Endothelial cell of umbilical vein (primary cell): ENCODE measurements at regions not wholly inside any gene's neighbourhood (a gene's known extent, or its start where the extent isn't known, plus 50 kb on each side); places are given as distances from the start of the nearest gene placed in this dataset.

Experiments
- BruUV-seq: library from RNA; stranded (reverse); fragments of 400-500 nt; replicated peaks from 2 replicates; lab custom pipeline; 2021; lab: Mats Ljungman, UMichigan
- CTCF ChIA-PET: fragments of 300-600, 350-600 bp; sonication (Branson Sonifier 250); formaldehyde crosslinking; loops from one replicate; lab custom pipeline; 2021; ENCODE audit warnings: antibody characterized with exemption, inconsistent platforms; lab: Charles Lee
- POLR2A ChIA-PET: fragments of 300-600, 350-600 bp; sonication (Branson Sonifier 250); formaldehyde crosslinking; loops from one replicate; lab custom pipeline; 2021; ENCODE audit warnings: antibody characterized with exemption, inconsistent platforms; lab: Charles Lee
- DNase-seq: peaks from one replicate; pipeline ENCODE4 v3.0.0-alpha.2; 2011; ENCODE audit warnings: low read depth, low spot score
- FAIRE-seq: peaks from 2 replicates; lab custom pipeline; 2011; peaks lifted over from hg19 to GRCh38; lab: Jason Lieb, UNC
- H2AFZ ChIP-seq: 2 replicates; pipeline ENCODE4 v1.6.0; 2012; ENCODE audit warnings: low read depth, low read length, control low read depth, inconsistent platforms
- H3K27ac ChIP-seq: 2 replicates; pipeline ENCODE4 v1.5.1; 2011; ENCODE audit warnings: low read depth, mild to moderate bottlenecking, control low read depth, low read length, moderate library complexity; ENCODE audit not compliant: insufficient read depth
- H3K27me3 ChIP-seq, 2 experiments: 2 replicates each; pipeline versions ENCODE4 v1.6.0 to v1.6.1; 2011; ENCODE audit warnings: low read length in 2 of 2, mixed read lengths in 1 of 2; ENCODE audit not compliant: control insufficient read depth in 2 of 2, insufficient read depth in 2 of 2
- H3K36me3 ChIP-seq, 2 experiments: 2 replicates in 1 of 2; 3 replicates in 1 of 2; pipeline ENCODE4 v1.5.1; 2011; ENCODE audit warnings: low read length in 2 of 2, mild to moderate bottlenecking in 1 of 2, moderate library complexity in 1 of 2; ENCODE audit not compliant: control insufficient read depth in 2 of 2, insufficient read depth in 2 of 2; ENCODE audit errors: extremely low read depth in 1 of 2
- H3K4me1 ChIP-seq: 3 replicates; pipeline ENCODE4 v1.5.1; 2011; ENCODE audit warnings: mild to moderate bottlenecking, low read length; ENCODE audit not compliant: control insufficient read depth, insufficient read depth; ENCODE audit errors: extremely low read depth
- H3K4me2 ChIP-seq: 2 replicates; pipeline ENCODE4 v1.6.1; 2011; ENCODE audit warnings: low read length, control low read depth, mixed read lengths; ENCODE audit not compliant: insufficient read depth
- H3K4me3 ChIP-seq, 3 experiments: fragments of 200-600 bp in 1 of 3; sonication (generic), shearing (Covaris generic) in 1 of 3; replicated peaks in 1 of 3; 2 replicates each; pipeline ENCODE4 v1.5.1; 2011 to 2016; ENCODE audit warnings: control low read depth in 3 of 3, low read length in 3 of 3, mild to moderate bottlenecking in 2 of 3, inconsistent platforms in 1 of 3, low read depth in 1 of 3, moderate library complexity in 1 of 3; ENCODE audit not compliant: insufficient read depth in 1 of 3
- H3K79me2 ChIP-seq: 2 replicates; pipeline ENCODE4 v1.6.0; 2012; ENCODE audit warnings: low read length, inconsistent platforms; ENCODE audit not compliant: control insufficient read depth, insufficient read depth
- H3K9ac ChIP-seq: replicated peaks from 2 replicates; pipeline ENCODE3; 2011; ENCODE audit warnings: low read length, control low read depth; ENCODE audit not compliant: insufficient read depth; ENCODE audit errors: extremely low read depth
- H3K9me1 ChIP-seq: replicated peaks from 3 replicates; pipeline ENCODE4 v1.6.0; 2011; ENCODE audit warnings: mild to moderate bottlenecking, low read length; ENCODE audit not compliant: control insufficient read depth, insufficient read depth; ENCODE audit errors: extremely low read depth
- H3K9me3 ChIP-seq: replicated peaks from 2 replicates; pipeline ENCODE4 v1.5.1; 2012; ENCODE audit warnings: low read length, inconsistent platforms; ENCODE audit not compliant: control insufficient read depth, insufficient read depth
- H4K20me1 ChIP-seq: replicated peaks from 2 replicates; pipeline ENCODE3; 2011; ENCODE audit warnings: mild to moderate bottlenecking, low read length; ENCODE audit not compliant: control insufficient read depth, insufficient read depth; ENCODE audit errors: extremely low read depth
- GATA2 ChIP-seq: IDR thresholded peaks from 2 replicates; pipeline ENCODE4 v1.7.0; 2011; ENCODE audit warnings: low read depth, mild to moderate bottlenecking, moderate library complexity, mixed read lengths, low read length; ENCODE audit not compliant: insufficient read length, insufficient read depth
- JUN ChIP-seq: IDR thresholded peaks from 2 replicates; pipeline ENCODE4 v1.6.1; 2011; ENCODE audit warnings: borderline replicate concordance, low read depth; ENCODE audit not compliant: insufficient read length, insufficient read depth
- MYC ChIP-seq: IDR thresholded peaks from one replicate; pipeline ENCODE4 v1.6.1; 2011; ENCODE audit warnings: mild to moderate bottlenecking, low read depth, low read length
- POLR2A ChIP-seq: IDR thresholded peaks from 2 replicates; pipeline ENCODE4 v1.6.1; 2012; ENCODE audit warnings: low read depth, mild to moderate bottlenecking, control low read depth, low read length
- POLR2AphosphoS5 ChIP-seq: IDR thresholded peaks from 2 replicates; pipeline ENCODE4 v1.6.1; 2012; ENCODE audit warnings: low read depth, mild to moderate bottlenecking, control low read depth, low read length, moderate library complexity; ENCODE audit not compliant: insufficient read depth
- dilution Hi-C: fragments of 300-500 bp; cut with MboI; formaldehyde crosslinking; loops from one replicate; pipeline ENCODE4 v1.15.0; 2019; ENCODE audit warnings: low sequenced_read_pairs; ENCODE audit not compliant: extremely low pct_ligation_motif_present
- intact Hi-C: fragments of 100-400 bp; cut with micrococcal nuclease; formaldehyde crosslinking; loops from one replicate; pipeline ENCODE4 v1.10.0; 2022
- TF ChIP-seq, protein P1 (sequence below), 2 donors: IDR thresholded peaks; 1 replicate in 1 of 2; 2 replicates in 1 of 2; pipeline ENCODE4 v1.5.1; 2011; ENCODE audit warnings: low read length in 2 of 2, mild to moderate bottlenecking in 2 of 2, moderate library complexity in 2 of 2, control low read depth in 1 of 2, inconsistent platforms in 1 of 2, low read depth in 1 of 2; ENCODE audit not compliant: insufficient read depth in 1 of 2; ENCODE audit errors: extremely low read depth in 1 of 2

DNA sequence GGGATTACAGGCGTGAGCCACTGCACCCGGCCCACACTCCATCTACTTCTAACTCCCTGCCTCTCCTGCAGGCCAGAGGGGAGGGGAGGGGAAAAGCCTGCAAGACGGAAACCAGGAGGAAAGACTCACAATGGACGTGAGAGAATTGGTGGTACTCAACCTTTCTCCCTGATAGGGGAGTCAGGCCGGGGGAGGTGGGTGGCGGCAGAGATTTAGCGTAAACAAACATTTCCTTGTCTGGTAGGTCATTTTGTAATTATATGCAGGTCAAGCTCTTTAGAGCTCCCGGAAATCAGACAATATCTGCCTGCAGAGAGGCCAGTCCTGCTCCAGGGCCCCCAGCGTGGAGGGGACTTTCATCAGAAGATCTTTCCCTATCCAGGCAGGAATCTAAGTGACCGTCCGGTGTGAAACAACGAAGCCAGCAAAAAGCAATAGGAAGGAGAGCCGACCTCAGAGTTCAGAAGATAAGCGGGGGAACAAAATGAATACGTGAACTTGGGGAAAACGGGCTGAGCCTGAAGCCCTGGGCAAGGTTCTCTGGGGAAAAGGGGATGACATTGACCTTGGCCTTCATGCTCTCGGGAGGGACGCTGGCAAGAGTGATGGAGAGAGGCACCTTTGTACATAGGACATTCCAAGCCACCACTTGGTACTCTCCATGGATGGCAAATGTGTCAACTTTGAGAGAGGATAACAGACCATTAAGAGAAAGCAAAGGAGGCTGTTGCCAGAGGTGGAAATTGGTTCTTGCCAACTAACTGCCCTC, 62.3 kb downstream of the SPRING1 start:
- Histone ChIP-seq H3K36me3 (no peaks in the 10 kb centered on the region), H3K9ac (no peak overlapping the region), H2AFZ (peak overlapping the region; percentile 1), H3K9me3 (no peaks in the 10 kb centered on the region), H3K4me2 (no peak overlapping the region), H3K4me3 (no peak overlapping the region), H3K9me1 (no peaks in the 10 kb centered on the region), H3K4me1 (peaks cover 6% of the 10 kb centered on the region), H3K27me3 (peaks cover 0 to 2% of the 10 kb centered on the region in 2 experiments), H3K79me2 (no peaks in the 10 kb centered on the region), H3K27ac (no peak overlapping the region), H4K20me1 (no peaks in the 10 kb centered on the region)
- intact Hi-C loops (no loop called here), dilution Hi-C loops (no loop called here)
- ChIA-PET POLR2A (no interaction called here), CTCF (no interaction called here)
- no TSS peak for BruUV-seq
- FAIRE-seq = peak; percentile 70
- TF ChIP-seq GATA2 = no peak
- TF ChIP-seq, protein P1, sequence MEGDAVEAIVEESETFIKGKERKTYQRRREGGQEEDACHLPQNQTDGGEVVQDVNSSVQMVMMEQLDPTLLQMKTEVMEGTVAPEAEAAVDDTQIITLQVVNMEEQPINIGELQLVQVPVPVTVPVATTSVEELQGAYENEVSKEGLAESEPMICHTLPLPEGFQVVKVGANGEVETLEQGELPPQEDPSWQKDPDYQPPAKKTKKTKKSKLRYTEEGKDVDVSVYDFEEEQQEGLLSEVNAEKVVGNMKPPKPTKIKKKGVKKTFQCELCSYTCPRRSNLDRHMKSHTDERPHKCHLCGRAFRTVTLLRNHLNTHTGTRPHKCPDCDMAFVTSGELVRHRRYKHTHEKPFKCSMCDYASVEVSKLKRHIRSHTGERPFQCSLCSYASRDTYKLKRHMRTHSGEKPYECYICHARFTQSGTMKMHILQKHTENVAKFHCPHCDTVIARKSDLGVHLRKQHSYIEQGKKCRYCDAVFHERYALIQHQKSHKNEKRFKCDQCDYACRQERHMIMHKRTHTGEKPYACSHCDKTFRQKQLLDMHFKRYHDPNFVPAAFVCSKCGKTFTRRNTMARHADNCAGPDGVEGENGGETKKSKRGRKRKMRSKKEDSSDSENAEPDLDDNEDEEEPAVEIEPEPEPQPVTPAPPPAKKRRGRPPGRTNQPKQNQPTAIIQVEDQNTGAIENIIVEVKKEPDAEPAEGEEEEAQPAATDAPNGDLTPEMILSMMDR (IDR thresholded peaks at IDR 0.05; ENCODE audit: extremely low read depth in 1 of 2, insufficient read depth in 1 of 2, low read depth in 1 of 2, low read length in 2 of 2) = no peak
- TF ChIP-seq POLR2AphosphoS5 = no peak
- TF ChIP-seq MYC = no peak
- TF ChIP-seq POLR2A = no peak
- peak; percentile 63 for DNase-seq

DNA sequence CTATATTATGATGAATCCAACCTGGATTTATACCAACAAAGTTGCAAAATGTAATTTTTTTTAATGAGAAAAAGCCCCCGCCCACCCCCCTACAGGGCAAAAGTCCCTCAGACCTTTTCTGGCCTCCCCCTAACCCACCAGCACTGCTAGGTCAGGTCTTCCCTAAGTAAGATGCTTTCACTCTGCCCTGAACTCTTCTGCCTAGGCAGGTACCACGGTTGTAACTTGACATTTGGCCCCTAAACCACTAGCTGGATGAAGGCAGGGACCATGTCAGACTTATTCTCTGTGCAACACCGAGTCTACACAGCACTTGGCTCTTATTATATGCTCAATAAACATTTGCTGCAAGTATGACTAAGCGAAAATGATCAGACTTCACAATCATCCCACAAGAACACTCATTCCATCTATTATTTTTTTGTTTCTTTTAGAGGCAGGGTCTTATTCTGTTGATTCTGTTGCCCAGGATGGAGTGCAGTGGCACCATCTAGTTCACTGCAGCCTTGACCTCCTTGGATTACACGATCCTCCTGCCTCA, 63.2 kb downstream of the SPRING1 start:
- no TSS peak for BruUV-seq
- DNase-seq = no peak

More for the DNA sequence above, 63.2 kb downstream of the SPRING1 start:
- H3K79me2 ChIP-seq = no peaks in the 10 kb centered on the region
- H2AFZ ChIP-seq = no peak overlapping the region
- TF ChIP-seq JUN (no peak), MYC (no peak)
- peaks cover 6% of the 10 kb centered on the region for H3K4me1 ChIP-seq
- no peak for FAIRE-seq
- no peak overlapping the region for H3K4me2 ChIP-seq
- H3K27ac ChIP-seq = no peak overlapping the region
- H4K20me1 ChIP-seq = no peaks in the 10 kb centered on the region
- POLR2A ChIA-PET = no interaction called here
- dilution Hi-C loops (no loop called here), intact Hi-C loops (no loop called here)
- H3K4me3 ChIP-seq = no peak overlapping the region
- H3K9me1 ChIP-seq = no peaks in the 10 kb centered on the region
- CTCF ChIA-PET = no interaction called here
- peaks cover 0 to 1% of the 10 kb centered on the region in 2 experiments for H3K27me3 ChIP-seq
- H3K36me3 ChIP-seq = no peaks in the 10 kb centered on the region
- H3K9ac ChIP-seq = no peak overlapping the region
- no peaks in the 10 kb centered on the region for H3K9me3 ChIP-seq
